HG03457 (cell line): ENCODE measurements at regions not wholly inside any gene's neighbourhood (a gene's known extent, or its start where the extent isn't known, plus 50 kb on each side); places are given as distances from the start of the nearest gene placed in this dataset.

Experiments used
- ATAC-seq: cut with Tn5 transposase; IDR thresholded peaks from one replicate; pipeline ENCODE4 v1.9.1; 2021; ENCODE audit warnings: moderate number of reproducible peaks; ENCODE audit not compliant: unreplicated experiment

GRCh38 chr1:55622074-55622473 is 406.9 kb upstream of the USP24 start:
- ATAC-seq = no peak

- ATAC-seq = no peak
Observed at GRCh38 chr1:55618199-55618598, 403.0 kb upstream of the USP24 start.

GRCh38 chr1:55617288-55617982 is 402.3 kb upstream of the USP24 start:
- no peak for ATAC-seq

- no peak for ATAC-seq
Observed at GRCh38 chr1:55612988-55613387, 397.8 kb upstream of the USP24 start.

- ATAC-seq = no peak
Observed at GRCh38 chr1:55611123-55611522, 396.0 kb upstream of the USP24 start.

GRCh38 chr1:55610203-55610602 is 395.0 kb upstream of the USP24 start:
- ATAC-seq = no peak

GRCh38 chr1:55609630-55610029 is 394.5 kb upstream of the USP24 start:
- no peak for ATAC-seq

GRCh38 chr1:55605155-55605554 is 390.0 kb upstream of the USP24 start:
- no peak for ATAC-seq

GRCh38 chr1:55604749-55605148 is 389.6 kb upstream of the USP24 start:
- ATAC-seq = no peak

GRCh38 chr1:55604179-55604578 is 389.0 kb upstream of the USP24 start:
- ATAC-seq = no peak

- no peak for ATAC-seq
Observed at GRCh38 chr1:55600242-55600641, 385.1 kb upstream of the USP24 start.

GRCh38 chr1:55597910-55598309 is 382.7 kb upstream of the USP24 start:
- no peak for ATAC-seq

GRCh38 chr1:55594701-55595100 is 379.5 kb upstream of the USP24 start:
- no peak for ATAC-seq

GRCh38 chr1:55593298-55593697 is 378.1 kb upstream of the USP24 start:
- ATAC-seq = no peak

- no peak for ATAC-seq
Observed at GRCh38 chr1:55592122-55592521, 377.0 kb upstream of the USP24 start.

GRCh38 chr1:55589671-55590297 is 374.6 kb upstream of the USP24 start:
- no peak for ATAC-seq

- ATAC-seq = no peak
Observed at GRCh38 chr1:55588309-55588708, 373.1 kb upstream of the USP24 start.

- no peak for ATAC-seq
Observed at GRCh38 chr1:55586771-55587170, 371.6 kb upstream of the USP24 start.

- no peak for ATAC-seq
Observed at GRCh38 chr1:55585402-55585792, 370.2 kb upstream of the USP24 start.

- ATAC-seq = no peak
Observed at GRCh38 chr1:55584526-55585401, 369.6 kb upstream of the USP24 start.

- ATAC-seq = no peak
Observed at GRCh38 chr1:55582084-55582483, 366.9 kb upstream of the USP24 start.

GRCh38 chr1:55580845-55581332 is 365.7 kb upstream of the USP24 start:
- ATAC-seq = no peak
